ENCODE measurements at regions not wholly inside any gene's neighbourhood (a gene's known extent, or its start where the extent isn't known, plus 50 kb on each side); places are given as distances from the start of the nearest gene placed in this dataset.

DNA sequence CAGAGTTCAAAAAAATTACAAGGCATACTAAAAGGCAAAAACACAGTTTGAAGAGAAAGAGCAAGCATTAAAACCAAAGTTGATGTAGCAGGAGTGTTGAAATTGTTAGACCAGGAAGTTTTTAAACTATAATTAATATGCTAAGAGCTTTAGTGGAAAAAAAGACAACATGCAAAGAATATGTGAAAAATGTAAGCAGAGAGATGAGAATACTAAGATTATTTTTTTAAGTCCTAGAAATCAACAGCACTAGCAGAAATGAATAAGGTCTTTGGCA is 192.6 kb downstream of the ERMARD start:
- TF ChIP-seq CTCF (IDR thresholded peaks at IDR 0.05; ENCODE audit: insufficient read depth, low read depth, low read length), result no peak
- TF ChIP-seq EZH2 (IDR thresholded peaks at IDR 0.05; ENCODE audit: insufficient read depth, low read length), result no peak

All from astrocyte (in vitro differentiated cells and primary cell).